ENCODE measurements at regions not wholly inside any gene's neighbourhood (a gene's known extent, or its start where the extent isn't known, plus 50 kb on each side); places are given as distances from the start of the nearest gene placed in this dataset.

GRCh38 chr1:26627954-26628353 lies 67.9 kb upstream of the ARID1A start:
- TF ChIP-seq EZH2phosphoT487 (IDR thresholded peaks at IDR 0.05; ENCODE audit: borderline replicate concordance, low read depth), result no peak
- TF ChIP-seq RFX5 (IDR thresholded peaks at IDR 0.05; ENCODE audit: low read length), result no peak
- no peak for TF ChIP-seq POLR2AphosphoS5 (IDR thresholded peaks at IDR 0.05; ENCODE audit: low read depth, low read length)
- no peak for TF ChIP-seq NFIC (IDR thresholded peaks at IDR 0.05; ENCODE audit: borderline replicate concordance)
- TF ChIP-seq CTCF (IDR thresholded peaks at IDR 0.05), result no peak
- no peak for TF ChIP-seq REST (IDR thresholded peaks at IDR 0.05; ENCODE audit: low read depth, low read length)
- TF ChIP-seq USF2 (IDR thresholded peaks at IDR 0.05; ENCODE audit: borderline replicate concordance, low read depth, low read length), result no peak
- no peak for TF ChIP-seq RXRA (IDR thresholded peaks at IDR 0.05; ENCODE audit: borderline replicate concordance, low read depth)
- TF ChIP-seq RAD21 (IDR thresholded peaks at IDR 0.05; ENCODE audit: low read length), result no peak
- TF ChIP-seq FOSL2 (IDR thresholded peaks at IDR 0.05; ENCODE audit: borderline replicate concordance, low read depth), result no peak
- TF ChIP-seq EP300 (IDR thresholded peaks at IDR 0.05; ENCODE audit: borderline replicate concordance in 1 of 2, low read depth in 1 of 2, low read length in 1 of 2), result no peak
- TF ChIP-seq MAX (IDR thresholded peaks at IDR 0.05; ENCODE audit: low read depth), result no peak

Data from SK-N-SH (cell line).